ENCODE measurements at regions not wholly inside any gene's neighbourhood (a gene's known extent, or its start where the extent isn't known, plus 50 kb on each side); places are given as distances from the start of the nearest gene placed in this dataset.

DNA sequence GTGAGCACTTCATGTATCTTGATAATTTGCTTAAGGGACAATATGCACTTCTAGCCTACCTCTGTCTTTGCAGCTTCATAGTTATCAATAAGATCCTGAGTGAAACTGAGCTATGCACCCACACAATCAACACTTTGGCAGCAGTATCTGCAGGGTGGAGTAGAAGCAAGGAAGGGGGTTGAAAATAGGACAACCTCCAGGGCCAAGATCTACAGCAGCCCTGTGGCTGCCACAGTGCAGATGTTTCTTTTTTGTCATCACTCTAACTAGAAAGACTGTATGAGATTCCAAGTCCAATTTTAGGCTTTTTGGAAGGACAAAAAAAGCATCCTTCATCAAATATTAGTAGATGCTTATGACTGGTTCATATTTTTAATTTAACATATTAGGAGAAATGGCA is 336.1 kb upstream of the CITED2 start:
- TF ChIP-seq, protein P1, sequence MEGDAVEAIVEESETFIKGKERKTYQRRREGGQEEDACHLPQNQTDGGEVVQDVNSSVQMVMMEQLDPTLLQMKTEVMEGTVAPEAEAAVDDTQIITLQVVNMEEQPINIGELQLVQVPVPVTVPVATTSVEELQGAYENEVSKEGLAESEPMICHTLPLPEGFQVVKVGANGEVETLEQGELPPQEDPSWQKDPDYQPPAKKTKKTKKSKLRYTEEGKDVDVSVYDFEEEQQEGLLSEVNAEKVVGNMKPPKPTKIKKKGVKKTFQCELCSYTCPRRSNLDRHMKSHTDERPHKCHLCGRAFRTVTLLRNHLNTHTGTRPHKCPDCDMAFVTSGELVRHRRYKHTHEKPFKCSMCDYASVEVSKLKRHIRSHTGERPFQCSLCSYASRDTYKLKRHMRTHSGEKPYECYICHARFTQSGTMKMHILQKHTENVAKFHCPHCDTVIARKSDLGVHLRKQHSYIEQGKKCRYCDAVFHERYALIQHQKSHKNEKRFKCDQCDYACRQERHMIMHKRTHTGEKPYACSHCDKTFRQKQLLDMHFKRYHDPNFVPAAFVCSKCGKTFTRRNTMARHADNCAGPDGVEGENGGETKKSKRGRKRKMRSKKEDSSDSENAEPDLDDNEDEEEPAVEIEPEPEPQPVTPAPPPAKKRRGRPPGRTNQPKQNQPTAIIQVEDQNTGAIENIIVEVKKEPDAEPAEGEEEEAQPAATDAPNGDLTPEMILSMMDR (IDR thresholded peaks at IDR 0.05), result no peak
- H3K27me3 ChIP-seq (ENCODE audit: low read depth), result no peaks in the 10 kb centered on the region
- no peaks in the 10 kb centered on the region for H3K36me3 ChIP-seq
- no peak overlapping the region for H3K4me3 ChIP-seq
- DNase-seq, result no peak
- H3K27ac ChIP-seq, result no peak overlapping the region
- H3K9me3 ChIP-seq, result no peaks in the 10 kb centered on the region
- intact Hi-C loops (cut with DNase I), result no loop called here
- peaks cover 20% of the 10 kb centered on the region for H3K4me1 ChIP-seq
- ATAC-seq, result peak in 1 of 2 donors; percentile 30

DNA sequence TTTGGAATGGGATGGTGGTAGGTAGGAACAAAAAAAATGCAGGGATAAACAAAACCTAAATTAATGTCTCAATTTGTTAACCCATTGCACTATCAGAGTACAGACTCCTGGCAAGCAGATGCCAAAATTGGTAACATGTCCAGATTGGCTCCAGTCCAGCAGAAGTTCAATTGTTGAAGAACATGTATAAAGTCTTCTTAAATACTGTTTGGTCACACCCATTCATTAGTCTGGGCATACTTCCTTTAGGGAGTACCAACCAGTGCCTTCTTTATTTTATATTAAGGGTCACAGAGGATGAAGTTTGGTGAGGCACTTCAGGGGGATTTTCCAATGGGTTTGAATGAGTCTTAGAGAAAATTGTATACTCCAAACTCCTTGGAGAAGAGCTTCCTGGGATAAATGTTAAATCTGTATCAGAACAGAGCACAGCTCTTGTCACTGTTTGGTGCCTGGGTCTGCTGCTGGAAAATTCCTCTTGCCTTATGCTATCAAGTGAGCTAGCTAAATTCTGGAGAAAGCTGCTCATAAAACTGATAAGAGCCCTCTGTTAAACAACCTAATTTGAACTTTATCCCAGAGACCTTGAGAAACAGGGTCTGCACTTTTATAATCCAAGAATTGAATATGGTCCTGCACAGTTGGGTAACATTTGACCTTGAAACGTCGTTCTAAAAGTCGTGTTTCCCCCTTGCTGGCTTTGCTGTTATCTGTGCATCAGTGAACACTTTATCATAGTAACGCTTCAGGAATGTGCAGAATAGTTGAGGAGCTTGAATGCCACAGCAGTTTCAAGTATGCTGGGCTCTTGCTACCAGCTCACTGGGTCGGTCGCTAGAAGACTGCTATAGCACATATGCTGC is 334.1 kb upstream of the CITED2 start:
- TF ChIP-seq, protein P1 (IDR thresholded peaks at IDR 0.05), result no peak
- Histone ChIP-seq H3K9me3 (no peaks in the 10 kb centered on the region), H3K4me1 (peaks cover 20% of the 10 kb centered on the region), H3K27ac (peak overlapping the region; percentile 70), H3K4me3 (no peak overlapping the region), H3K27me3 (ENCODE audit: low read depth) (no peaks in the 10 kb centered on the region), H3K36me3 (no peaks in the 10 kb centered on the region)
- DNase-seq (no peak), ATAC-seq (peak; percentile 82 to 91)
- intact Hi-C loops (cut with DNase I), result no loop called here

DNA sequence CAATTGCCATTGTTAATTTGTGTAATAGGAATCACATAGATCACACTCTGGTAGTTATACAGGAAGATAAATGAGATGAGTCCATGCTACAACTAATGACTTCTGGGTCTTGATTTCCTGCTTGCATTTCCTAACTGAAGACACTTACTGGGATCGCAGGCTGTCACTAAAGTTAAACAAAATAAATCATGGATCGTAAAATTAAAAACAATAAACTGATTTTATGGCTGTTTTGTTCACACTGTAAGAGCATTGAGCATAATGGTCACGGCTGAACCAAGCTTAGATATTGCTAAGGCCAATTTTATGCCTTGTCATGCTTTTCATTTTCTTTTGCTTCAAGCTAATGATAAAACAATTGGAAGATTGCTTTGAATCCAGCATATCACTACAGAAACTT is 332.5 kb upstream of the CITED2 start:
- H3K9me3 ChIP-seq, result no peaks in the 10 kb centered on the region
- ATAC-seq, result no peak
- no peaks in the 10 kb centered on the region for H3K36me3 ChIP-seq
- no peaks in the 10 kb centered on the region for H3K27me3 ChIP-seq (ENCODE audit: low read depth)
- H3K4me1 ChIP-seq, result peaks cover 20% of the 10 kb centered on the region
- intact Hi-C loops (cut with DNase I), result no loop called here
- no peak overlapping the region for H3K4me3 ChIP-seq
- H3K27ac ChIP-seq, result no peak overlapping the region
- TF ChIP-seq, protein P1 (IDR thresholded peaks at IDR 0.05), result no peak
- no peak for DNase-seq

DNA sequence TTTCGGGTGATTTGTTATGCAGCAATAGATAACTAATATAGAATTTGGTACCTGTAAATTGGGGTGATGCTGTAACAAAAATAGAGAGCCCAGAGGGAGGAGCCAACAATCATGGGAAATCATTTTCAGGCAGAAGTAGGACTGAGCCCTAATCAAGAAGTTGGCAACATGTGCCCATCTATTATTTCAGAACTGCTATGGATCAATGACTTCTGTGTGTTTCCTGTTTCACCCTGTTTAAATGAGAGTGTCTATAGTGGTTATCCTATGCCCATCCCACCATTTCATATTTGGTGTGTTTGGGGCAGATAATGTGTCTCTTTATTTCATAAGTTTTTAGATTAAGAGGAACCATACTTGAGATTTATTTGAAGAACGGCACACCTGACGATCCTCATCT is 330.8 kb upstream of the CITED2 start:
- no peaks in the 10 kb centered on the region for H3K27me3 ChIP-seq (ENCODE audit: low read depth)
- H3K27ac ChIP-seq, result no peak overlapping the region
- no peaks in the 10 kb centered on the region for H3K36me3 ChIP-seq
- no peaks in the 10 kb centered on the region for H3K9me3 ChIP-seq
- H3K4me3 ChIP-seq, result no peak overlapping the region
- intact Hi-C loops (cut with DNase I), result no loop called here
- H3K4me1 ChIP-seq, result peaks cover 20% of the 10 kb centered on the region
- DNase-seq, result no peak
- TF ChIP-seq, protein P1 (IDR thresholded peaks at IDR 0.05), result no peak
- no peak for ATAC-seq

DNA sequence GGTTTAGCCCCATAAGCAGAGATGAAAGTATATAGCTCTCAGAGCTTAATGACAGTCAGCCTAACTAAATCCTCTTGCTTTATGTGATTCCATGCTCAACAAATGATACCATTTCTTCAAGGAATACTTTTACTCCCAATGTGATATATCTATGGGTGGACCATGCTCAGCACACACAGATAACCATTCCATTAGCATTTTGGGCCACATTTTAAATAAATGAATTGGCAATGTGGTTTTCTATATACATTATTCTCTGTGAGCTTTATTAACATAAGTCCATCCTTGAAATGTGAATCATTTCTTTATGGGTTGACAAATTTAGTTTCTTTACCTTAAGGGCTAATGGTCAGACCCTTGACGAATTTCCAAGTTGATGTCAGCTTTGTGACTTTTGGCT is 329.3 kb upstream of the CITED2 start:
- Histone ChIP-seq H3K4me3 (no peak overlapping the region), H3K27me3 (ENCODE audit: low read depth) (no peaks in the 10 kb centered on the region)

More for the DNA sequence above, 329.3 kb upstream of the CITED2 start:
- no peak overlapping the region for H3K27ac ChIP-seq
- DNase-seq (no peak), ATAC-seq (no peak)
- intact Hi-C loops (cut with DNase I), result no loop called here
- no peaks in the 10 kb centered on the region for H3K36me3 ChIP-seq
- TF ChIP-seq, protein P1 (IDR thresholded peaks at IDR 0.05), result no peak
- H3K9me3 ChIP-seq, result no peaks in the 10 kb centered on the region
- H3K4me1 ChIP-seq, result peaks cover 16% of the 10 kb centered on the region

All from lower lobe of right lung (tissue), 2 donors.